CD4-positive, alpha-beta T cell treated with Interferon alpha-2 for 1 hour (primary cell): ENCODE measurements at regions not wholly inside any gene's neighbourhood (a gene's known extent, or its start where the extent isn't known, plus 50 kb on each side); places are given as distances from the start of the nearest gene placed in this dataset.

Experiments used
- DNase-seq, 2 donors: peaks; one replicate each; pipeline ENCODE4 v3.0.0-alpha.2; 2020 to 2022

DNA sequence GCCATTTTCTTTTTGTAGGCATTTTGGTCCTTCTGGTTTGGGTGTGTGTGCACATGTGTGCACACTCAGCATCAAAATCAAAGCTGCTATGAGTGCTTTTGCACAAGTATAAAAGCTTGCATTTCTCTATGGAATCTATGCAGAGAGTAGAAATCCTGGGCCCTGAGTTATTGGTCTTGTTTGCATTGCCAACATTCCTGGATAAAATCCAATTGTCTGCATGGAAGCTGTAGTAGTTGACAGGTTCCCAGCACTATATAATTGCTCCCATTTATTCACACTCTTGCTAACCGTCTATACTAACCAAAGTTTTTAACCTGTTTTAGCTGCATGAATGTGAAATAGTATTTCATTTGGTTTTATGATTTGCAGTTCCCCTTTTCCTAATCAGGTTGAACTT is 277.0 kb downstream of the FOXA2 start:
- DNase-seq = no peak

DNA sequence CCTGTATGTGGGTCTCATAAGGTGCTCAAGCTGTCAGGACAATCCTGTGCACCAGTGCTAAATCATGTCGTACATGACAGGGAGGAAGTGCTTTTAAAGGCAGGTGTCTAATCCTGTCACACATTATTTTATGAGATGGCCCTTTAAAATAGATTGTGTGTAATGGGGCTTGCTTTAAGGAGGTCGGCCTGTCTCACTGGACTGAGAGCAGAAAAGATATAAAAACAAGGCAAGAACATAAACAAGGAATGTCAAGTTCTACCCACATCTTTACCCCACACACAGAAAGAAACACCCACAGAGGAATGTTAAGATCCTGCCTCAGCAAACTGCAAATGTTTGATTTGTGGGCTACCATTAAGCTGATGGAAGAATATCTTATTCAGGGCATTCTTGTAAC is 279.0 kb downstream of the FOXA2 start:
- no peak for DNase-seq

DNA sequence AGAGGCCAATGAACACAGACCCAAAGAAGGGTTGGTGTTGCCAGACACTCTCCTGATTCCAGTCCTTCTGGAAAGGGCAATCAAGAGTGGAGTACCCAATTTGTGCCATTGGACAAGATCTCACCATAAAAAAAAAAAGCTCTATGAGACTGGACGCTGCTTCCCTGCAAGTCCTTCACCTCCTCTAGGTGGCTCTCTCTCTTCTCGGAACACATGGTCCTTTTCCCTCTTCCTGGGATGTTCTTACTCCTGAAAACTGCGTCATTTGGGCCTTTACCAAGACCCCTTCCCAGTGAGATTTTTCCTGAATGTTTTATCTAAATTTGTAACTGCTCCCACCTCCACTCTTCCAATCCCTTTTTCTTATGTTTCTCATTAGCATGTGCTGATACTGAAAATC is 280.8 kb downstream of the FOXA2 start:
- no peak for DNase-seq

DNA sequence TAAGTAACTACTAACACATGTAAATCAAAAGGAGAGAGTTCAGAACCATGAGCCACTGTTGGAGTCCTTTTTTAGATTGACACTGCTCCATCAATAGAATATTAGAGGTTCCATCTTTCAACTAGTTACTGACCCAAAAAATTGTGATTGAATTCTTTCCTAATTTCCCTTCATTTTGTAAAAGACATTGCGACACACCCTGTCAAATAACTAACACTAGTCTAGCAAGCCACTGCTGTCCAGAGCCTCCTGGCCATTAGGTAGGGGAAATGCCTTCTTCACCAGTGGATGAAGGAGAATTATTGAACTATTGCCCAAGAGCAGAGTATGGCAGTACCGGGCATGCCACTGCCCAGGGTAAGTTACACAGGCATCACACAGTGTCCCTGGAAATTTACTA is 282.3 kb downstream of the FOXA2 start:
- no peak for DNase-seq

DNA sequence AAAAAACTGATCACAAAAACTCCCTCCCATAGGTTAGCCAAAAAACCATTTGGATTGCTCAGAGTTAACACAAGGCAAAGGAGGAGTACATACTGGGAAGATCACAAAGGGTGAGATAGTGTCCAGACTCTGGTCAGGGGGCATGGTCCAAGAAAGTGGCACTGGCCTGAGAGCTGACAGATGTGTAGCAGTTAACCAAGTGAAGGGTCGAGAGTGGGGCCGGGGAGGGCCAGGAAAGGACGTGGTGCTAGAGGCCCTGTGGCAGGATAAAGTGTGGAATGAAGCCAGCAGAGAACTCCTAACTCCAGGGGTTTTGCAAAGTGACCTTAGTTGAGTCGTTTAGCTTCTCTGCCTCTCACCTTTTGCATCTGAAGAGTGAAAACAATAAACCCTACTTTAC is 290.5 kb downstream of the FOXA2 start:
- DNase-seq = no peak

DNA sequence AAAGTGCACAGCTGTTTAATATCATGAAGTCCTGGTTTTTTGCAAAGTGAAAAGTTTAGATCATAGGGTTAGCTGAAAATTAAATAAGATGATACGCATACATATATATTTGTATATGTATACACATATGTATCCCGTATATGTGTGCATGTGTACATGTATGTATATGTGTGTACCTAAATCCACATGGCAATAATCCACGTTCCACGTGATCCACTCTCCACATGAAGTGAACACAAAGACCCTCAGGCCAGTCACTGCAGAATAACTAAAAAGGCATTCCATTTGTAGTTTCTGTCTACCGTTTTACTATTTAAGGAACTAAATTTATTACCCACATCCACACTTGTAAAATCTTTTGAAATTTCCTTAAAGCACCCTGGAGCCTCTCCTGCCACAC is 294.9 kb downstream of the FOXA2 start:
- no peak for DNase-seq

DNA sequence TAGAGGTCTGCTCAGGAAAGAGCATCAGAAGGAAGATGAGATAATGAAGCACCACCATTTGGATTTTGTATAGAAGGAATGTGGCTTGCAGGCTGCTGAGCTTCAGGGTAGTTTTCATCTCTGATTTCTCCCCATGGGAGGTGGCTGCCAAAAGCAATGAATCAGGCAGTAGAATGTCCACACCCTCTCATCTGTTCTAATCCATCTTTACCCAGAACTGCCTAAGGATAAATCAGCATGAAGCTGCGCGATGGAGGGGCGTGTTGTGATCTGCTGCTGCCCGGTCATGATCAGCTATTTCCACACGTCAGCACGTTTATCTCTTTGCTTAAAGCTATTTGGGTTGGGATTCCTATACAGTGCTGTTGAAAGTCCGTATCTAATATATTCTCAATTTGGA is 295.4 kb downstream of the FOXA2 start:
- no peak for DNase-seq

DNA sequence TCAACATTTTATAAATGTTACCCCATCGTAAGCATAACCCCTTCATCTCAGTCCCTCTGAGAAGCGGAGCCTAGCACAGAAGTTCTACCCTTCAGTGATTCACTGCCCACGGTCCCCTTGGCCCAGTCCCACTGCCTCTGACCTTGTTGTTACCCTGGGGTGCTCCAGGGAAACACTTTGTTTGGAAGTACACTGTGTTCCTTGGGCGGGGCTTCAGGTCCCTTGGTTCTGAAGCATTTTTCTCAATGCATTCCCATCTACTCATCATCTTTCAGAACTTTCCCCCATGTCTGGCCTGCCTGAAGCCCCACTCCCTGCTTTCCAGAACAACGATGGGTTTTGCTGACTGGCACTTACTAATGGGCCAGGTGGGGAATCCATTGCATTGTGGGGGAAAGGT is 296.2 kb downstream of the FOXA2 start:
- DNase-seq = no peak

DNA sequence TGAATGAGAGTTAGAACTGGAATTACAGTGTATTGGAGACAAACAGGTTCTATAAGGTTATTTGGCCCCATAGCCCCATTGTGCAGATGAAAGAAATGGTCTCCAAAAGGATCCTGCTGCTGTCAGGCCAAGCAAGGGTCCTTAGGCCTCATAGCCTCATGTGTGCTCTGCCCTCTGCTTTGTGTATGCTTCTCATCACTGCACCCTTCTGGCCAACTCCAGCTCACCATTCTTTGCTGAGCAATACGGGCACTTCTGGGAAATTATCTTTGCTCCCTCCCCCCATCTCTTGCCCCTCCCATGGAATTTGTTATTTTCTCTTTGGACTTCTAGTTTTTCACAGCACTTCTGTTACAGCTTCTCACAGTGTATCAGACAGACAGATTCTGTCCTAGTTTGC is 298.8 kb downstream of the FOXA2 start:
- DNase-seq = no peak

DNA sequence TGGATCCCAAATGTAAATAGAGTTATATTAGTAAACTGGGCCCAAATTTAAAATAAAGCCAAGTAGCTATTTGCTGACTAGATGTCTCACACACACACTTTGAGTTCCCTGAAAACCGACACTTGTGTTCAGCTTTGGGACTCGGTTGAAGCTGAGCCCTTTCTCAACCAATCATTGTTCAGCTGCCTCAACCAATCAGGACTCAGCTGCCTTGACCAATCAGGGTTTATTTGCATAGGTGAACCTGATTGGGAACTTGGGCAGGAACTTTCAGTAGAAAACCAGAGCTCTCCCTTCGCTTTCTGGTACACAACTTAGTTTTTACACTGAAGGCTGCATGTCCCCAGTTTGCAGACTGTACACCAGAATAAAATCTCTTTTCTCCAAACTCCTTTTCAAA is 301.7 kb downstream of the FOXA2 start:
- DNase-seq = no peak

DNA sequence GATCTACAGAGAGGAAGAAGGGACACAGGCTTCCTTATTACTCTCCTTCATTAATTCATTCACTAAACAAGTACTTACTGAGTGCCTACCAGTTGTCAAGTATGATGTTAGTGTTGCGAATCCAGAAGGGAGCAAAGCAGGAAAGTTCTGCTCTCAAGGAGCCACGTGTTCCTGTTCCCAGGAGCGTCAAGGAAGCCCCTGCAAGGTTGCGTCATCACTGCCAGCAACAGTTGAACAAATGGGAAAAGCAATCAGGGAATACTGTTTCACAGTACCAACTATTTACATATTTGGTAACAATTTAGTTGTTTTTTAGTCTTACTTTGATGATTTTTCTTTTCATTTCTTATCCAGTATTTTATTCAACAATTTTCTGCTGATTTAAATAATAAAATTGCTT is 310.0 kb downstream of the FOXA2 start:
- no peak for DNase-seq

DNA sequence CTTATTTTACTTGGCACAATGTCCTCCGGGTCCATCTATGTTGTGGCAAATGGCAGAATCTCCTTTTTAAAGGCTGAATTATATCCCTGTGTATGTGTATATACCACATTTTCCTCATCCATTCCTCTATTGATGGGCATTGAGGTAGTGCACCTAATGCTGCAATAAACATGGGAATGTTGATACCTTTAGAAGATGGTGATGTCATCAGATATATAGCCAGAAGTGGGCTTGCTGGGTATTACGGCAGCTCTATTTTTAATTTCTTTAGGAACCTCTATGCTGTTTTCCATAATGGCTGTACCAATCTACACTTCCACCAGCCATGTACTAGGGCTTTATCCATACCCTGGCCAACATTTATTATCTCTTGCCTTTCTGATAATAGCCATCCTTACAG is 315.7 kb downstream of the FOXA2 start:
- no peak for DNase-seq

DNA sequence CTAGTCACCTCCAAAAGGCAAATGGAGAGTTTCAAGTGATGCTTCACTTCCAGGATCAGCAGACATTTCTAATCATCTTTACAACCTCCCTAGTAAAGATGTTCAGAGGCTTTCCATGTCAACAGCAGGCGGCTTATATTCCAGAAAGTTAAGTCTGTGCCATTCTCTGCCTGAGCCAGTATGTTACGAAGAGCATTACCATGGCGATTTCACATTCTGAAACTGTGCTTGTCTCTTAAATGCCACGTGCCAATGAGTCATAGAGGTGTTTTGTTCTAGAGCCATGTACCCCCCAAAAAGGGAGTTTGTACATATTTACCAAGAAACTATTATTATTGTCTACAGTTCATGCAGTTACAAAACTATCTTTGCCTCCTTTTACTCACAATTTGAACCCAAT is 319.5 kb downstream of the FOXA2 start:
- DNase-seq = no peak

DNA sequence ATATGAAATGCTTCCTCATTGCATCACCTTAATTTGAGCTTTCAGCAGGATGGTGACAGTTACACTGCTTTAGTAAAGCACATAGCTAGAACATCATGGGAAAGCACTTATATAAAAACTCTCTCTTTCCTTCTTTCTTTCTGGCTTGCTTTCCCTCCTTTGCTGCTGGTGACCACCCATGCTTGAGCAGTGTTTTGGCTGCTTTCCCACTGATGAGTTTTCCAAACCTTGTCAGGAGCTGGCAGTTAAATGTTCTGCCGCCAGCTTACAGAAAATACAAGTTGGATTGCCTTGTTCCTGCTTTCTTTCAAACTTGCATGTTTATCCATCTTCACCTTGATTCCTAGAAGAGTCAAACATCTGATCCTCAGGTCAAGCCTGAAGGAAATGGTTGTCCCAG is 323.9 kb downstream of the FOXA2 start:
- DNase-seq = no peak

DNA sequence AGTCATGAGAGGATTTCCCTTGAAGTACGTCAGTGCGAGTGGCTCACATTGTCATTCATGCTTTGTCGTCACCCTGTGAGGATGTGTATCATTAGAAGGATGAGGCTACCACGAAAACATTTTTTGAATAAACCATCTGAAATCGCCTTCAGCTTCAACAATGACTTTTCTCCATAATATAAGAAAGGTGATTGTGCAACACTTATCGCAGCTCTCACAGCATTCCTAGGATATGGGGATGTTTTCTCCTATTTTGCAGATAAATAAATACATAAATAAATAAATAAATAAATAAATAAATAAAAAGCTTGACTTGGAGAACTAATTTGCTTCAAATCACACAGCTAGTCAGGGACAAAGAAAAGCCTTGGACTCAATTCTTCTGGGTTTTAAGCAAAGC is 326.5 kb downstream of the FOXA2 start:
- DNase-seq = no peak

DNA sequence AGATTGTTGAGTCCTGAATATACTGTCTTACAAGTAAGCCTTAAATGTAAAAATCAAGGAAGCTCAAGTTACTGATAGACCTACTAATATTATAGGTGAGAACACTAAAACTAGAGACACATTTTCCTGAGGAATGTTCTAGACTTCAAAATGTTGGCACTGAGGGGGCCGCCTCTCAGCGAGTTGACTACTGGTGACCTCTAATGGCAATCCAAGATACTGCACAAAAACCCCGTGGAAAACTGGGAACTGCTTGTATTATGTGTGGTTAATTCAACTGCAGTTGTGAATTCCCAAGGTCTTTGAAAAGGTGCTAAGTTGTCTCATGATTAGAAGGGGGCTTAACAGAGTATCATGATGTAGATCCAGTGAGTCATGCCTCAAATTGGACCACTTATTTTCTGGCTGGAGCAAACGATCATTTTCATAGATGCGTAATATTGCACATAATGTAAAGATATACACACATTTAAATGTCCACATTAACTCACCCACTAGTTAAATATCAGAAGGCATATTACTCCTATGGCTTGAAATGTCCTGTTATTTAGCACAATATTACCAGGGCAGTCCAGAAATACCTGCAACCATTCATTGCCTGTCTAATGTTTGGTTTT is 336.2 kb downstream of the FOXA2 start:
- no peak for DNase-seq

DNA sequence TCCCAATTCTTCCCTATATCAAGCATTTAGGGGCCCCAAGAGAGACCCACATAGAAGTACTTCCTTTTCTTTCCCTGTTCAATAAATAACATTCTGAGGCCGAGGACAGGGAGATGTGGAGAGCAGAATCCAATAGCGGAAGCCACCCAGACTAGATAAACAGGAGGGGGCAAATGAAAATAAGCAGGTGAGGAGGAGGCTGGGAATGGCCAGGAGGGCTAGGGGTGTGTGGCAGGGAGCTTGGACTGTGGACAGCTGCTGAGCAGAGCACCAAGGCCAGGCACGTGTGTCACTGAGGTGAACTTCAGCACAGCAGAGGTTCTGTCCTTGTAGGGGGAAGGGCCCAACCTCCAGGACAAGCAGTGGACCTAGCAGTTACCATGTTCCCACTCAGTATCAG is 339.2 kb downstream of the FOXA2 start:
- no peak for DNase-seq

DNA sequence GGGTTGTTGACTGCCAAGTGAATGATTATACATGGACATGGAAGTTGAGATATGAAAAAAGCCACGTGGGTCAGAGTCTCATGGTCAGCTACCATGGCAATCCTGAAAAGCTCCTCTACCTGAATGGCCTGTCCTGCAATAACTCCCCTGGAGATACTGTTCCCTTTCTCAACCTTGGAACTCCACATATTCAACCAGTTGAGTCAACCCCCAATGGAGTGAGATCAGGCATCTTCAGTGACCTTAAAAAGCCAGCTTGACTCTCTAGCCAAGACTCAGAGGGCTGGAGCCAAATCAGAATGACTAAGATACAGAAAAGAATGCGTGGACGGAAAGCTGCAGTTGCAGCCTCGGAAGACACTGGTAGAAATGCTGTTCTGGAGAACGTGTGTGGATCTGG is 341.3 kb downstream of the FOXA2 start:
- DNase-seq = no peak

DNA sequence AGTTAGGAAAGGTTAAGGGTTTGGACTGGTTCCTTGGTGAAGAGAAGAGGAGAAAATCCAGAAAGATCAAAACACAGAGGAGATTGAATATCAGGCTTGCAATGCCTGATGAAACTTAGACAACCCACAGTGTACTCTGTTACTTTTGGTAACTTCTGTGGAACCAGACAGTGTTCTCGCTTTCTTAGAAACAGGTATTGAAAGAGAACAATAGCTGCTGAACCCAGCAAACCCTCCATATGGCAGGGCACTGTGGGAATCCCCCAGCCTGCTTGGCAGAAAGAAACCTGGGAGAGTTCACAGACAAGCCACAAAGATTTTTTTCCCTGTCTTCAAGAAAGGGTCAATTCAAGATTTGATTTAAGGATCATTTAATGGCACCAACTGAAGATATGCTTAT is 342.8 kb downstream of the FOXA2 start:
- DNase-seq = no peak

DNA sequence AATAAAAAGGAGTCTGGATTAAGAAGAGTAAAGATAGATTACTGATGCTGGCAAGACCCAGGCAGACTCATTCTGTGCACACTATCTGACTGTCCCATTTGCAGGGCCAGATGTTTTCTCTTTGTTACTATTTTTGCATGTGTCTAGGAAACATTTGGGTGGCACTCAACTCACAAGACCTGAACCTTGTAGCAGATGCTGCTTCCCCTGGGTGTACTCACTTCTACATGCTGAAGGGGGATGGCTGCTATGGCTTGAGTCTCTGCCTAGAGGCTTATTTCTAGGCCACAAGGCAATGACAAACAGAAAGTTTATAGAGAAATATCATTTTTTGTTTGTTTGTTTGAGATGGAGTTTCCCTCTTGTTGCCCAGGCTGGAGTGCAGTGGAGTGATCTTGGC is 351.4 kb downstream of the FOXA2 start:
- no peak for DNase-seq

DNA sequence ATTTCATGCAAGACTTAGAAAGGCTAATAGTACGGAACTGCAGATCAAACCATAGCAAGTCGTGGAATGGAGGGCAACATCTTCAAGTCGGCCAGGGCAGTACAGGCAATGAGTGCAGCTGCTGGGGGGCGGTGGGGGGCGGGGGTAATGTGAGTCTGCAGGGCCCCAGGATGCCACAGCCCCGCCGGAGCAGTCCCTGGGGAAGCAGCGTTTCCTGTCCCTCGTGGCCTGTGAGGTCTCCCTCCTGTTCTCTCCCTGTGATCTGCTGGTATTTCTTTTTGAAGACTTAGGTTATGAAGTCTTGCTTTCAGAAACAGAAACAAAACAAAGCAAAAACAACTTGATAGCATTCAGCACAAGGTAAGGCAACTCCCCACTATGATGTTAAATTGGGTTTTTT is 351.9 kb downstream of the FOXA2 start:
- DNase-seq = no peak

DNA sequence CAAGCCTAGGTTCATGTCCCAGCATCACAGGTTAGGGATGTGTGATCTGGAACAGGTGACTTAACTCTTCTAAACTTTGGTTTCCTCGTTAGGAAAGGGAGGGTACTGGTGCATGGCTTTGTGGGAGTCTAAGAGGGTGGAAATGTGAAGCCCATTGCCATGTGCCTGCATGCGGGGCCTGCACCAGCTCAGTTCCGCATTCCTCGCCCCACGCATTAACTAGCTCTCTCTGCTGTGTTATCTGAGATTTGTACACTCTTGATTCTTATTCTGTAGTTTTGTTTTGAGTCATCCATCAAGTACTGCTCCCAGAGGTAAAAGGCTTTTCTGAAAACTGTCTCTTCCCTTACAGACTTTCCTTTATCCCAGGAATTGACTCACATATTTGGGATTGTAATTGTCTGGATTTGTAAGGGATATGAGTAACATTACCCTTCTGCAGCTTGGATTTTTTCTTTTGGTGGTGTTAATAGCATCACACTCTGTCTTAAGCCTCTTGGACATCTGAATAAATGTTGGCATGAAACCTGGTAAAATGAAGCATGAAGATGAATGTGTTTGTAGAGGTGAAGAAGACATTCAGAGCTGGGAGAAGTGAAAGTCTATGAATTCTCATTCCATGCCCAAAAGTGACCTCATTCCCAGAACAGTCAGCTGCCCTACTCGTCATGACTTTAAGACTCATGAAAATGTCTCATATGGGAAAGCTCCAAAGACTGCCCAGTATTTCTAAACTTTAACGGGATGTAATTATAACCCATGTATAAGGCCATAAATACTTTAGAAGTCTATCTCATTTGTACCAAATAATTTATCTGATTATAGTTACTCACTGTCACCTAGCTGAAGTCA is 357.3 kb downstream of the FOXA2 start:
- DNase-seq = no peak

DNA sequence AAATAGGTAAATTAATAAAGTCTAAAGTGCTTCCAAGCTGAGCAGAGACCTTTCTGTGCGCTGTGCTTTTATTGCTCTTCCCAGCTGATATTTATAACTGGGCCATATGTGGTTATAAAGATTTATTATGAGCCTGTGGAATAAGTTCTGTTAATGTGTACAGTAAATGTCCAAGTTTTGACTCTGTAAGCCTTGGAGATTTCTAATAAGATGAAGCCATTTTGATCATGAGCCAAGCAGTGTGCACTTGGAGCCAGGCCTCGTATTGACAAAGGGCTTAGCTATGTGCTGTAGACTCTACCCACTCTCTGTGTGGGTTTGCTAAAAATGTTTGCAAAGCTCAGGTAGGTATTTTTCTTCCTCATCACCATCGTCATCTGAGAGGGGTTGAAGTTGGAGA is 361.1 kb downstream of the FOXA2 start:
- no peak for DNase-seq

DNA sequence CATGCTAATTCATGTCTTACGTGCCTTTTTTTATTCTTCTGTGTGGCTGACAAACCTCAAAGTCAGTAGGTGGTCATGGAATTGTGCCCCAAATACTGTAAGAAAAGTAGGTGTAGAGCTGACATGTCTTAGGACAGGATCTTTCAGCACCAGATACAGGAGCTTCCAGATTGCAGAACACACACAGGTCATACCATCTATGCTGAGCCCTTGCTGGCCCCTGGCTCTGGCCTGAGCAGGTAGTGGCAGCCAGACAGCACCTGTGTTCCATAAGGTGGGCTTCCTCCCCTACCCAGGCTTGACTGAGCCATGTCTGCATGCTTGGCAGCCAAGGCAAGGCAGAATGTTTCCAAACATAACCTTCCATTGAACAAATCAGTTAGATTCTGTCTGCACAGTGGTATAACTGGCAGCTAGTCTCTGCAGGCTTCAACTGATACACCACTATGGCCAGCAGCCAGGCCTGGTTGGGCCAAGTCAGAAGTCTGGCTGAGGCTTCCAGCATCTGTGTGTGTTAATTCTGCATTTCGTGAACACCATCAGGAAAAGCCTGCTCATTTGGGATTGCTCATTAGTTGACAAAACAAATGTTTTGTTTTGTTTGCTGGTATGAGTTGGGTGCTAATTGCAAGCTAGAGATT is 366.5 kb downstream of the FOXA2 start:
- DNase-seq = no peak

DNA sequence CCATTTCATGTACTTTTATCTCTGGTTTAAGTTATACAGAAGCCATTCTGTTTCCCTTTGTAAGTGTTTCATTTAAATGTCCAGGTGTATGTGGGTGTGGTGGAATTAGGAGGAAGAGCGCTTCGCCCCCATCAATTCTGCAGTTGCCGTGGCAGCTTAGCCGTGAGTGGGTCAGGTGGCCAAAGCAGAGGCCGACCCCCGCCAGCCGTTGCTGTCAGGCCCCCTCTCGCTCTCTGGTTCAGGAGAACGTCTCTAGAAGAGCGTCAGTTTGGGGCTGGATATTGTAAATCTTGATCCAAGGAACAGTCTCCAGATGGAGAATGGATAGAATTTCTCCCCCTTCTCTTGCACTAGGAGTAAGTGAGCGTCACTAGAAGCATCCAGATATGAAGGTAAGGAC is 367.4 kb downstream of the FOXA2 start:
- no peak for DNase-seq
